H1 (cell line): ENCODE measurements at regions not wholly inside any gene's neighbourhood (a gene's known extent, or its start where the extent isn't known, plus 50 kb on each side); places are given as distances from the start of the nearest gene placed in this dataset.

Experiments
- CBX5 ChIP-seq: fragments of 300-800, 300-1000 bp; sonication (generic); IDR thresholded peaks from 2 replicates; pipeline ENCODE4 v1.7.1; 2016; ENCODE audit warnings: antibody characterized with exemption, low read length, low read depth
- HDAC2 ChIP-seq, 2 experiments: fragments of 300-600 bp in 1 of 2; sonication (generic) in 1 of 2; IDR thresholded peaks; 2 replicates each; pipeline ENCODE4 v1.6.1; 2011 to 2012; ENCODE audit warnings: low read depth in 2 of 2, low read length in 2 of 2, mild to moderate bottlenecking in 2 of 2, moderate library complexity in 2 of 2, borderline replicate concordance in 1 of 2, inconsistent platforms in 1 of 2
- POLR2A ChIP-seq, 2 experiments: IDR thresholded peaks; 1 replicate in 1 of 2; 2 replicates in 1 of 2; pipeline ENCODE4 v1.6.1; 2011; ENCODE audit warnings: low read depth in 2 of 2, low read length in 2 of 2, mild to moderate bottlenecking in 2 of 2; ENCODE audit errors: control extremely low read depth in 1 of 2
- TF ChIP-seq, protein P1 (sequence below): IDR thresholded peaks from 2 replicates; pipeline ENCODE4 v1.6.1; 2012; ENCODE audit warnings: inconsistent platforms

DNA sequence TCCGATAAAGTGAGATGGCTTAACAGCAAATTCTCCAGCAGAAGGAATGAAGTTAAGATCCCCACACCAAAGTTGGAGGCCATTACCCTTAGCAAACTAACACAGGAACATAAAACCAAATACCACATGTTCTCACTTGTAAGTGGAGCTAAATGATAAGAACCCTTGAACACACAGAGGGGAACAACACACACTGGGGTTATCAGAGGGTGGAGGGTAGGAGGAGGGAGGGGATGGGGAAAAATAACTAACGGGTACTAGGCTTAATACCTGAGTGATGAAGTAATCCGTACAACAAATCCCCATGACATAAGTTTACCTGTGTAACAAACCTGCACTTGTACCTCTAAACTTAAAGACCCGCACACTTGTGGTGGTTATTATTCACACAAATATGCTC is 240.4 kb upstream of the NAV3 start (continued):
- TF ChIP-seq POLR2A (IDR thresholded peaks at IDR 0.05; ENCODE audit: control extremely low read depth in 1 of 2, low read depth in 2 of 2, low read length in 2 of 2) = no peak
- TF ChIP-seq, protein P1, sequence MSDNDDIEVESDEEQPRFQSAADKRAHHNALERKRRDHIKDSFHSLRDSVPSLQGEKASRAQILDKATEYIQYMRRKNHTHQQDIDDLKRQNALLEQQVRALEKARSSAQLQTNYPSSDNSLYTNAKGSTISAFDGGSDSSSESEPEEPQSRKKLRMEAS = no peak
- no peak for TF ChIP-seq HDAC2 (IDR thresholded peaks at IDR 0.05; ENCODE audit: borderline replicate concordance in 1 of 2, low read depth in 2 of 2, low read length in 2 of 2)
- no peak for TF ChIP-seq CBX5
